GM19351 (cell line): ENCODE measurements at regions not wholly inside any gene's neighbourhood (a gene's known extent, or its start where the extent isn't known, plus 50 kb on each side); places are given as distances from the start of the nearest gene placed in this dataset.
"Not testable (repeated sequence)": the region's sequence is repeated elsewhere in the genome, so short reads cannot be mapped to it uniquely, and the experiment has no call there.

Source experiments
- ATAC-seq: cut with Tn5 transposase; IDR thresholded peaks from one replicate; pipeline ENCODE4 v1.9.1; 2021; ENCODE audit warnings: mild to moderate bottlenecking, moderate library complexity; ENCODE audit not compliant: unreplicated experiment

DNA sequence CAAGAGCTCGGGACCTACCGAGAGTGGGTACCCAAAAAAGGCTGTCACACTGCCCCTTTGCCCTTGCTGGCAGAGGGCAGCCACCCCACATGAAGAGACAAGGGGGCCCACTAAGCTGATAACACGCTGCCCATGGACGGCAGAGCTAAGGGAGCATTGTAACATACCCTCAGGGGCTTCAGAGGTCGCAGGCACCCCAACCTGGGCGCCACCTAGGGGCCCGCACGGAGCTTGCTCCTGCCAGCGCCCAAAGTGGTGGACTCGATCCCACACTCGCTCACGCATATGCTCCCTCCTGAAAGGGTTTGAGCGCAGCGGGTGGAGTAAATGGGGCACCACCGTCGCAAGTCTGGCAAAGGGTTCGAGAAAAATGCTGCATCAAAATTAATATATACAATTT lies 975.4 kb downstream of the ZPLD1 start:
- ATAC-seq, result no peak

DNA sequence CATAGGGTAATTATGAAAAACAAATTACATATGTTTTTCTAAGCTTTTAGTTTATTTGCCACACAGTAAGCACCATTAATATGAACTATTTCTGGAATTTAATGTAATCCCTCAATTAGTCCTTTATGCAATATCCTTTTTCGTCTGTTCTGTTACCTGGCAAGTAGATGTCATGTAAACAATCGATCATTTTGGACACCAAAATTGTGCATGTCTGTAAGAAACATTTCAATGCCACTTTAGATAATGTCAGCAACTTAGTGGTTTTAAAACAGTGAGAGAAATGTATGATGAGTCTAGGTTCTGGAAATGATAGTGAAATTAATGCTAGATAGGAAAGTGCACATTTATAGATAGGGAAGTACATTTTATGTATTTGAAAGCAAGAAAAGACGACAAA lies 986.6 kb downstream of the ZPLD1 start:
- no peak for ATAC-seq

DNA sequence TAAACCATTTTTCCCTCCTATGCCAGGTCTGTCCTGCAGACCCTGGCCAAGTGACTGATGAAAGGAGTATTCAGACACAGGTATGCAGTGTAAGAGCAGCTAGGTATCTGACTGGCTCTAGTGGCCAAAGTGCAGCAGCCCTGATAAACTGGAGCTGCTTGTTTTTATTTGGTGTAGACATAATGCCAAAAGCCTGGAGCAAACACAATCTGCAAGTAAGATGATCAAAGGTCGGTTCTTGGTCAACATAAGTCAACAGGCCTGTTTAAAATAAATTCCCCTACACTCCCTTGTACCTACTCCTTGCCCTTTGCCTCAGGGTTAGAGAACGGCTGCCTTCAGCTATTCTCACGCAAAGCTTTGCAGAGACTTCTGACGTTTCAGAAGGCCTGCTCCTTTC lies 1003.1 kb downstream of the ZPLD1 start:
- no peak for ATAC-seq

DNA sequence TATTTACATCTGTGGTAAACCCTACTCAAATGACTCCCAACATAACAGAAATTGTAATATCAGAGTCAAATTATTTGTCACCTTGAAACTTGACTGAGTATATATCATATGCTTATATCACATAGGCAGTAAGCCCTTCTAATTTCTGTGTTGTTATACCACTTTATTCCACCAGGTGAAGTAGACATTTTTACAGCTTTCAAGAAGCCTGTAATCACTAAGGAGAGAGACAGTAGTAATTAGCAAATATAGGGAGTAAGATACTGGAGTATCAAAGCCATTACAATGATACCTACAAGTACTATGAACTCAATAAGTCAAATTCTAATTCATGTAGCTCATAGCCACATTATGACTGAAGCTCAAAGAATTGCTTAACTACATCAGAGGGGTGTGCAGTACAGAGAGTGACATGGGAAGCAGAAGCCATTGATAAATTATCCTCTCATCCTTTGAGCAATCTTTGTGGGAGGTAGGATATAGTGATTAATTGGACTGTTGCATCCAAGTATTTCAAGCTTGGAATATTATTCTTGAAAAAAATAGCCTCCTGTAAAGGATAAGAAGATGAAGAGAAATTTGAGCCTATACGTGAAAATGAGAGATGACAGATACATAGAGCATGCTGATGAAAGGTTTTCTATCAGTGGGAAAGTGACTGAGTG lies 1005.9 kb downstream of the ZPLD1 start:
- peak; percentile 89 for ATAC-seq

DNA sequence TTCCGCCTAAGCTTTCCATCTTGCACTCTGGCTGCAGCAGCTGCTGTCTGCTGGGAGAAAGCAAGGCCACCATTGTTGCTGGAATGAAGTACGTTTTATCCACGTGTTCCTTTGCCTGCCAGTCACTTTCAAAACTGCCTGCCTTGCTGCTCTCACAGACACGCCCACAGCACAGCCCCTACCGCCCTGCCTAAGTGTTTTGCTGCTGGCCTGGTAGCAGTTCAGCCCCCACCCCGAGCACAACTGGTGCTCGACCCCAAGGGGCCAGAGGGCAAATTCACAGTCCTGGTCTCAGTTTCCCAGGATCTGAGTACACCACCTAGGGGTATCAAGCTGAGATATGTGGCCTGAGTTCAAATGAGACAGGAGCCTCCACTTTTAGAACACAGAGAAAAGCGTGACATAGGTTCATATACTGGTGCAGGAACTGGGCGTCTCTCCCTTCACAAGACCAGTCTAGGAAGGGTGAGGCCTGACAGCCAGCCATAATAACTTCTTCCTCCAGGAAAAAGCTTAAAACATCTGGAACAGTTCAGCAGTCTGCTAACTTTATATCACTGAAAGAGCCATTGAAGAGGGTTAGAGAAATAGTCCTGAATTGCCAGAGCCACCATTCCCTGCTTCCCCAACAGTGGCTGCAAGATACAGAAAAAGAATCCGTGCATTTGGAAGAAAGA lies 1012.3 kb downstream of the ZPLD1 start:
- ATAC-seq, result no peak

DNA sequence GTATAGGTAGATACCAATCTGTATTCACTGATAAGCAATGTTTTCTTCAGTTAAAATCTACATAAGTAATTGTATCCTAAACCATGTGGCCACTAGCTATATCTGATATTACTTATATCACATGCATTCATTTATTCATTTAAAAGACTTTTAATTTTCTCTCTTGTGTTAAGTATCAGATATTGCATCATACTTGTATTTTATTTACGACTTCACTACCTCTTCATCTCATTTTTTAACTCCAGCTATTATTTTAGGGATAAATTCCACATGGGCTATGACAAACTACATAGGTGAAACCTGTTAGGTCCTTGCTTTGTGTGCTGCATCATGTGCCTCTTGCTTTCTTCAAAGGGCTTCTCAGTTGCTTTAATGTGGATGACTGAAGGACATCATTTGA lies 1018.3 kb downstream of the ZPLD1 start:
- ATAC-seq, result no peak

DNA sequence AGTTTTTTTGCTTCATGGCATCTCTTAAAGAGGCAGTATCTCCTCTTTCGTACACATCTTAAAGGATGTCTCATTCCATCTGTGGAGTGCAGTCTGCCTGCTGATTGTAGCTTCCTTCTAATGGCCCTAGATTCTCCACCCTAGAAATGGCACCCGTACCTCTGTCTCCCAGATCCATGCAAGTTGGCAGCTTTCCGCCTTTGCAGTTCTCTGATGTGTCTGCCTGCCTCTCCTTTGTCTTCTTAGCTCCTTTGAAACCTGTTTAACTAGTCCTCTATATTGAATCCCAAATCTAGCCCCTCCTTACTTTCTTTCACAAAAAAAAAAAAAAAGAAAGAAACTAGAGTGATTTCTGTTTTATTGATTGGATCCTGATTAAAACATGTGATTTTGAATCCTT lies 1025.0 kb downstream of the ZPLD1 start:
- no peak for ATAC-seq

DNA sequence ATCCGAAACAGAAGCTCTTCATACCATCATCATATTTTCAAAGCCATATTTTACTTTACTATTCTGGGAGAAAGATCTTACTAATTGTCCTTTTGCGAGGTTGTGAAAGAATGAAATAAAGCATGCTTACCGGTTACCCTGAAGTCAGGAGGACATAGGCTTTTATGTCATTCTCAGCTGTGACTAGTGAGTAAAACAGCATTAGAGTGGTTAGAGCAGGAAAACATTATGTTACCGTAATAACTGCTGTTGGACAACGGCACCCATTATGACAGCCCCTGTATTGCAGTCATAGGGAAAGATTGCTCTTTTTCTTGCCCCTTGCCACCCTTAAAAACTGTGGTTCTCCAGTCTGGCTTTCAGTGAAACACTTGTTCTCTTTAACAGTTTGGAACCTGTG lies 1035.7 kb downstream of the ZPLD1 start:
- no peak for ATAC-seq

DNA sequence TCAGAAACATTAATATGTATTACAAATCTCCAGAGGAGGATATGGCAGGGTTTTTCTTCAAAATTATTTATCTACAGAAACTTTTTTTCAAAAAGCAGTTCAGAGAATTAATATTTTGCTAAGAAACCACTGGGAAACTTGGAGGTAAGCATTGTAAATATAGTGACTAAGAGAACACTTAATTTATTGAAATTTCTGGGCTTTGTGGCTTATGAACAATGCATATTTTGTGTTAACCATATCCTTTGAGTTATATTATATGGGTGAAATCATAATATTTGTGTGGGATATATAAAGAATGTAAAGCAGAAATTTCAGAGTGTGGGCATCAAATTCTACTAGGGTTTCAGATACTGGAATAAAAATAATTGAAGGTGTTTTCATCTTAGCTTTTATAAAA lies 1059.2 kb downstream of the ZPLD1 start:
- ATAC-seq, result no peak

DNA sequence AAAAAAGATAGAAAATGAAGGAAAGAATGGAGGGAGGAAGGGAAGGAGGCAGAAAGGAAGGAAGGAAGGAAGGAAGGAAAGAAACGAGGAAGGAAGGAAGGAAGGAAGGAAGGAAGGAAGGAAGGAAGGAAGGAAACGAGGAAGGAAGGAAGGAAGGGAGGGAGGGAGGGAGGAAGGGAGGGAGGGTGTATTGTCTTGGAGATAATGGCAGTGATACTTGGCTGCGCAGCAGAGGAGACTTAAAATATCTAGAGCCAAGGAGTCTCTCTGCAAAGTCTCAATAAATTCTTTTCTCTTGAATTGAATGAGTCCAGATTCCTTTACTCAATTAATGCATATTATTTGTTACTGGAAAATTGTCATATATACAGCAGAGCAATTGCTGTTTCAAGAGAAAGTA lies 1059.7 kb downstream of the ZPLD1 start:
- ATAC-seq, result no peak

DNA sequence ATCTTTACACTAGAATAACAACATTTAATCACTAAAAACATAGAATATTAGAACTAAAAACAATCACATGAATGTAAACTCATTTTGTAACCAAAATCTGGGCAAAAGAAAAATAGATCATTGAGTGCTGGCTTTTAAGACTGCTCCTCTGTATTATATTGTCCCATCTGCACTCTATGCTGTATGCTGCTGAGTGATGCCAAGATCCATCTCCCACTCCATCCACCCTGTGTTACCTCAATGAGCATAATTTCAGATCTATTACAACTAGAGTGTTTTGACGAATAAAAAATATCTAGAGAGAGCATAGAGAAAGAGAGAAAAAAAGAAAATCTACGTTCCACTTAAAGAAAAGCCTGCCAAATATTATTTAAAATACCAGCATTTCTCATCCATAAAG lies 1060.4 kb downstream of the ZPLD1 start:
- no peak for ATAC-seq

DNA sequence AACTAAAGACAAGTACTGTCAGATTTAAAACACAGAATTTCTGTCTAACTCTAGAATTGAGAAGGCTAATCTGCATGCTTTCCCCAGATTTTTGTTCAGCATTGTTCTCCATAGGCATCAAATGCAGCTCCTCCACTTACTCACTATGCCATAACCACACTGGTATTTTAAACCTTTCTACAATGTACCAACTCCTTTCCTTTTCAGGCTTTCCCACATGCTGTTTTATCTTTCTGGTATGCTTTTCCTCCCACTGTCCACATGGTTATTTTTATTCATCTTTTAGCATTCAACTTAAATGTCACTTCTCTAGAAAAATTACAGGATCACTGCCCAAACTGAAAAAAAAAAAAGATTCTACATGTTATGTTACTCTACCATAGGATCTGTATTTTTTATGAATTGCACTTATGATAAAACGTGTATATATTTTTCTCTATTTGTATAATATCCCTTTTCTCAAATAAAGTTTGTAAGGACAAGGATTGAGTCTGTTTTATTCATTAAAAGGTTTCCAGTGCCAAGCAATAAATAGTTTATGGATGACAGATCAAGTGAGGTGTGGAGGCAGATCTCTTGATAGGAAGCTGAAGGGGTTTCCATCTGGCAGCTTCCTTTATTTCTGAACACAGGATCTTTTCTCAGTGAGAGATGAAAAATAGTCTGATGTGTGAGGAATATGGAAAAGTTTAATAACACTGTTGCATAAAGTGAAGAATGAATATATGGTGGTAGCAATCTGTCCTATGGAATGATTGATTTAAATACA lies 1064.5 kb downstream of the ZPLD1 start:
- ATAC-seq, result no peak

DNA sequence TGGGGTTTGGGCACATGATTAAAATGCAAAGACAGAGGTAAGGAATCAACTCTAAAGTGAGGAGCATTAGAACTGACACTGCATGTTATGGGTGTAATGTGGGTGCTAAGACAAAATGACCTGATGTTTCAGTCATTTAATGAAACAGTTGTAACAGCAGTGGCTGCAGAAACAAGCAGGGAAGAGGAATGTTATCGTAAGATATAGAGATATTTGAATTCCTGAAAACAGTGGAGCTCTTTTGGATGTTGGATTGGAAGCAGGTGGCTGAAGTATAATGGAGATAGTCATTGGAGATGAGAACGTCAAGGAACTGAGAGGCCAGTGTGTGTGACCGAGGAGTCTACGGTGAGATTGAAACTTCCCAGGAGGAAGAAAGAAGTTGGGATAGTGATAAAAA lies 1065.2 kb downstream of the ZPLD1 start:
- no peak for ATAC-seq

DNA sequence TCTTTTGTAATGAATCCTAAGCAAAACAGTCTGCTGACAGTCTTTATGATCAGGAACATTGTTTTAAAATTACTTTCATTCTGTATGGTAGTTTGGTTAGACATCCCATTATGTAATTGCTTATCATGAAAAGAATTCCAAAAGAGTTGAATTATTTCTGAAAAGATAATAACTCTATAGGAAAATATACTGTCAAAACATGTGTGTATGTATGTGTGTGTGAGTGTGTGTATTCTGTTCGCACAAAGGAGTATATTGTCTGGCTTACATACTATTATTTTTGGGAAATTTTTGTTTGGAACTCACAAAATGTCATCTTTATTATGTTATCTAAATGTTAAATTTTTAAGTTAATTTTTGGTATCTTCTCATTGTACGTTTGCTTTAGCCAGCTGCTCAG lies 1075.9 kb downstream of the ZPLD1 start:
- ATAC-seq, result no peak

DNA sequence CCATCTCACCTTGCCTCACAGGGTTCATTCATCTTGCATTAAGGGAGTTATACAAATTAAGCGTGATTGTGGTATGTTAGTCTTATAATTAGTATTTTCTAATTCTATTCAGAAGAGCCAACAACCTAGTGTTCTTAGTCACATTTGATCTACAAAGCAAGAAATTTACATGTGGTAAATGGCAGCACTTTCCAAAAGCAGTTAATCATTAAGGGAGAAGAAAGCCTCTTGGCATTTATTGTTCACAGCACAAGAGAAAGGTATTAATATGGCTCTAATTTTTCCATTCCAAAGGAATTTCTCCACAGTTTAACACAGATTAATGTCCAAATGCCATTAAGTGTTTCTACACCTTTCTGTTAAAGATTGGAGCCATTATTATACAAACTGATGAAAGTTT lies 1077.1 kb downstream of the ZPLD1 start:
- ATAC-seq, result no peak

DNA sequence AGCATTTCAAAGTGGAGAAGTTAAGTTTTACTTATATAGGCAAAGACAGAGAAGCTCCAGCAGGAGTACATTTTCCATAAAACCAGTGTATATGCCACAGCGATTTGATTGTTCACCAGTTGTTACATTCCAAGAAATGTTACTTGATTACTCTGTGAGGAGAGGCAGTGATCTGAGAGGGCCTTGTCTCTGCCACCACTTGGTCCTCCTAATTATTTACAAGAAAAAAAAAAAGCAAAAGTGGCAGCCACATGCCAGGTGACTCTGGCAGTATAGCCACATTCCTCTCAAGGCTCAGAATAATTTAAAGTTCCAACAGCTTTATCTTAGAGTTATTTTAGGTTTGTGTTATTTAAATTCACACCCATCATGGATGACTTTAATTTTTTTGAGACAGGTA lies 1077.8 kb downstream of the ZPLD1 start:
- no peak for ATAC-seq

DNA sequence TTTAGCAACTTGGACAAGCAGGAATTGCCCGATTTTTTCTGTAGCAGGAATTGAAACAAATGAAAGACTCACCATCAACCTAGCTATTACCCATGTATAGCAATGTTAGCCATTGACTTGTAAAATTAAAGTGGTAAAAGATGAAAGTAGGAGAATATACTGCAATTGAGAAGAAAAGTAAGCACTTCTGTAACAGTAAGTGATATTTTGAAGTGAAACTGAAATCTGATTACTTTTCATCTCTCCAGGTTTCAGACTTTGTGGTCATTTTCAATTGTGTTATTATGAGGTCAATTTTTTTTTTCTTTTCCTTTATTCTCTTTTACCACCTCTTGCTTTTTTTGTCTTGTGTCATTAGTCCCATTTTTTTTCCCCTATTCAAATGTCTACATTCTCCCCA lies 1078.2 kb downstream of the ZPLD1 start:
- ATAC-seq, result no peak

DNA sequence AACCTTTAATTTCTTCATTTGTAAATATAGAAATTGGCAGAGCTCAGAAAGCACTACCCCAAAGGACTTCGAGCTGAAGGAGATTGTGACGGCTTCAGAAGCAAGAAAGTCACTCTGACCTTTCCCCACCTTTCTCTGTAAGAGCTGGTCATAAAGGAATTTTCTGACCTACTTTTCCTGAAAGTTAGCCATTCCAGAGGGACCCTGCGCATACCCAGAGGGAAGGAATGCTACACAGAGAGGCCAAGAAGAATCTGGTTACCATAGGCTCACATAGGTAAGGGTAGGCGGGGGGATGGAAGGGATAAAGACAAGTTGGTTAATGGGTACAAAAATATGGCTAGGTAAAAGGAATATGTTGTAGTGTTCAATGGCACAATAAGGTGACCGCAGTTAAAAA lies 1080.3 kb downstream of the ZPLD1 start:
- no peak for ATAC-seq

DNA sequence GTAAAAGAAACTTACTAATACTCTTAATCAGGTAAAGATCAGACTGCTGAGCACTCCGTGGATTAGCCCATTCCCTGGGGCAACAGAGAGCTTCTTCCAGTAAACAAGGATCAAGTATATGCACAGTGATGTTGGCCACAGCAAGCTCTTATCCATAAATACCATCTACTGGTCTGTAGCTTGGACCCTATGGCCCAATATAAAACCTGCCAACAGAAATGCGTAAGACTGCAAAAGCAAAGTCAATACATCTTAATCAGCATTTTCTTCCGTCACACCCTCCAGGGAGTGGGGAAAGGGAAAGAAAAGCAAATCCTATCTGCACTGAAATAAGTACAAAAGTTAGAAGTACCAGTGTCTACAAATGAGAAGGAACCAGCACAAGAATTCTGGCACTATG lies 1082.1 kb downstream of the ZPLD1 start:
- no peak for ATAC-seq

DNA sequence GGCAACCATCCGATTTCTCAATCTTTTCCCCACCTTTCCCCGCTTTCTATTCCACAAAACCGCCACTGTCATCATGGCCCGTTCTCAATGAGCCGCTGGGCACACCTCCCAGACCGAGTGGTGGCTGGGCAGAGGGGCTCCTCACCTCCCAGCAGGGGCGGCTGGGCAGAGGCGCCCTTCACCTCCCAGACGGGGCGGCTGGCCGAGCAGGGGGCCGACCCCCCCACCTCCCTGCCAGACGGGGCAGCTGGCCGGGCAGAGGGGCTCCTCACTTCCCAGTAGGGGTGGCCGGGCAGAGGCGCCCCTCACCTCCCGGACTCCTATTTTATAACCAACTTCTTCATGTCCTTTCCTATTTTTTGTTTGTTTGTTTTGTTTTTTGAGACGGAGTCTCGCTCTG lies 1096.5 kb downstream of the ZPLD1 start:
- not testable (repeated sequence) for ATAC-seq

DNA sequence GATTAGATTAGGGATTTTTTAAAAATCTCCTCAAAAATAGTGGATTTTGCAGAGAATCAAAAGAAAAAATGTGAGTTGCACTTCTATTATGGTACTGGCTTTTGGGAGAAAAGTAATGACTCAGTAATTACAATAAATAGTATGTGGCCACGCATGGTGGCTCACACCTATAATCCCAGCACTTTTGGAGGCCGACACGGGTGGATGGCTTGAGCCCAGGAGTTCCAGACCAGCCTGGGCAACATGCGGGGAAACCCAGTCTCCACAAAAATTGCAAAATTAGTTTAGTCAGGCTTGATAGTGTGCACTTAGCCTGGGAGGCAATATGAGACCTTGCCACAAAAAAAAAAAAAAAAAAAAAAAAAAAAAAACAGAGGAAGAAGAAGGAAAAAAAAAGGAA lies 1098.2 kb downstream of the ZPLD1 start:
- ATAC-seq, result no peak

DNA sequence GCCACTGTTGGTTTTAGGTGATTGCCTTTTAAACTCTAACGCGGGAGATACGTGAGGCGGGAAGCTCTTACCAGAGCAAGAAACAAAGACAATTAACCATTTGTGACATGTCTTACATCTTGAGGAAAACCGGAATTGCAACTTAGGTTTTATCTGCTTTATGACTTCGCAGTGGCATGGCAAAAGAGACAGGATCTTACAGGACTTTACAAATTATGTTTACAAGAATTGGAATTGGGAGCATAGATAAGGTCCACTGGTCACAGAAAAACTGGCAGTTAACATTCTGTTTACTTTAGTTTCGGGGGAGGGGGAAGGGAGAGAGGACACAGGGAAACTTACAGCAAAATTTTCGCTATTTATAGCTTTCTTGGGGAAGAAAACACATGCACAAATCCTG lies 1119.6 kb downstream of the ZPLD1 start:
- ATAC-seq, result no peak
